Activated T-helper 2 cell treated with anti-CD3 and anti-CD28 coated beads, Interferon-gamma antibody, Interleukin-2, Interleukin-4, amounts not matched to agents 10 μg/mL and 5 μg/mL and 100 μg/mL, durations not matched to agents 14 hours and 24 hours and 36 hours (primary cell): ENCODE measurements at regions not wholly inside any gene's neighbourhood (a gene's known extent, or its start where the extent isn't known, plus 50 kb on each side); places are given as distances from the start of the nearest gene placed in this dataset.

Experiments
- DNase-seq: peaks from one replicate; pipeline ENCODE4 v3.0.0; 2021; ENCODE audit warnings: low spot score
- H3K27ac Mint-ChIP-seq: one replicate; pipeline ENCODE4 v1.8.0; 2021; ENCODE audit warnings: mixed read lengths
- H3K27me3 Mint-ChIP-seq: one replicate; pipeline ENCODE4 v1.8.0; 2021; ENCODE audit warnings: low read depth, mixed read lengths
- H3K36me3 Mint-ChIP-seq: one replicate; pipeline ENCODE4 v1.8.0; 2021; ENCODE audit warnings: low read depth, mixed read lengths
- H3K4me1 Mint-ChIP-seq: one replicate; pipeline ENCODE4 v1.8.0; 2021; ENCODE audit warnings: low read depth, mixed read lengths
- H3K4me3 Mint-ChIP-seq: one replicate; pipeline ENCODE4 v1.8.0; 2021; ENCODE audit warnings: low read depth, mild to moderate bottlenecking, moderate library complexity, mixed read lengths
- H3K9me3 Mint-ChIP-seq: one replicate; pipeline ENCODE4 v1.8.0; 2021; ENCODE audit warnings: mixed read lengths
- intact Hi-C: fragments of 100-400 bp; cut with micrococcal nuclease; formaldehyde crosslinking; loops from one replicate; pipeline ENCODE4 v1.15.1; 2023

- H3K27ac Mint-ChIP-seq = no peak overlapping the region
- no peaks in the 10 kb centered on the region for H3K27me3 Mint-ChIP-seq
- no peaks in the 10 kb centered on the region for H3K9me3 Mint-ChIP-seq
- intact Hi-C loops = no loop called here
- no peak for DNase-seq
- H3K4me1 Mint-ChIP-seq = no peaks in the 10 kb centered on the region
- H3K36me3 Mint-ChIP-seq = no peaks in the 10 kb centered on the region
- H3K4me3 Mint-ChIP-seq = no peak overlapping the region
Measured at GRCh38 chr2:220154304-220154703, 526.9 kb downstream of the SLC4A3 start.

GRCh38 chr2:220157312-220157711 lies 529.9 kb downstream of the SLC4A3 start:
- H3K4me1 Mint-ChIP-seq = no peaks in the 10 kb centered on the region
- no peaks in the 10 kb centered on the region for H3K9me3 Mint-ChIP-seq
- DNase-seq = no peak
- intact Hi-C loops = no loop called here
- H3K27ac Mint-ChIP-seq = no peak overlapping the region
- H3K36me3 Mint-ChIP-seq = no peaks in the 10 kb centered on the region
- H3K27me3 Mint-ChIP-seq = no peaks in the 10 kb centered on the region
- H3K4me3 Mint-ChIP-seq = no peak overlapping the region

- H3K36me3 Mint-ChIP-seq = no peaks in the 10 kb centered on the region
- DNase-seq = no peak
- H3K4me3 Mint-ChIP-seq = no peak overlapping the region
- H3K9me3 Mint-ChIP-seq = no peaks in the 10 kb centered on the region
- no peaks in the 10 kb centered on the region for H3K4me1 Mint-ChIP-seq
- H3K27ac Mint-ChIP-seq = no peak overlapping the region
- no peaks in the 10 kb centered on the region for H3K27me3 Mint-ChIP-seq
- intact Hi-C loops = no loop called here
Measured at GRCh38 chr2:220159738-220160137, 532.3 kb downstream of the SLC4A3 start.

GRCh38 chr2:220162320-220162719 lies 534.9 kb downstream of the SLC4A3 start:
- H3K27ac Mint-ChIP-seq = no peak overlapping the region
- H3K4me1 Mint-ChIP-seq = no peaks in the 10 kb centered on the region
- no peaks in the 10 kb centered on the region for H3K9me3 Mint-ChIP-seq
- no peak overlapping the region for H3K4me3 Mint-ChIP-seq
- no peaks in the 10 kb centered on the region for H3K36me3 Mint-ChIP-seq
- no peaks in the 10 kb centered on the region for H3K27me3 Mint-ChIP-seq
- DNase-seq = no peak
- intact Hi-C loops = no loop called here

GRCh38 chr2:220163486-220163885 lies 536.1 kb downstream of the SLC4A3 start:
- Mint-ChIP-seq H3K4me3 (no peak overlapping the region), H3K36me3 (no peaks in the 10 kb centered on the region), H3K9me3 (no peaks in the 10 kb centered on the region), H3K27ac (no peak overlapping the region), H3K27me3 (no peaks in the 10 kb centered on the region), H3K4me1 (no peaks in the 10 kb centered on the region)
- intact Hi-C loops = no loop called here
- DNase-seq = no peak

GRCh38 chr2:220165401-220165800 lies 538.0 kb downstream of the SLC4A3 start:
- intact Hi-C loops = no loop called here
- Mint-ChIP-seq H3K27ac (no peak overlapping the region), H3K27me3 (no peaks in the 10 kb centered on the region), H3K4me1 (no peaks in the 10 kb centered on the region), H3K36me3 (no peaks in the 10 kb centered on the region), H3K9me3 (no peaks in the 10 kb centered on the region), H3K4me3 (no peak overlapping the region)
- DNase-seq = no peak

- no peaks in the 10 kb centered on the region for H3K36me3 Mint-ChIP-seq
- no peak overlapping the region for H3K4me3 Mint-ChIP-seq
- H3K27me3 Mint-ChIP-seq = no peaks in the 10 kb centered on the region
- H3K4me1 Mint-ChIP-seq = no peaks in the 10 kb centered on the region
- no peak for DNase-seq
- intact Hi-C loops = no loop called here
- no peak overlapping the region for H3K27ac Mint-ChIP-seq
- no peaks in the 10 kb centered on the region for H3K9me3 Mint-ChIP-seq
Measured at GRCh38 chr2:220166616-220167015, 539.2 kb downstream of the SLC4A3 start.

GRCh38 chr2:220167956-220168355 lies 540.5 kb downstream of the SLC4A3 start:
- Mint-ChIP-seq H3K4me1 (no peaks in the 10 kb centered on the region), H3K4me3 (no peak overlapping the region), H3K27me3 (no peaks in the 10 kb centered on the region), H3K27ac (no peak overlapping the region), H3K36me3 (no peaks in the 10 kb centered on the region), H3K9me3 (no peaks in the 10 kb centered on the region)
- intact Hi-C loops = no loop called here
- DNase-seq = no peak

GRCh38 chr2:220168891-220169546 lies 541.6 kb downstream of the SLC4A3 start:
- Mint-ChIP-seq H3K27me3 (no peaks in the 10 kb centered on the region), H3K36me3 (no peaks in the 10 kb centered on the region), H3K4me3 (no peak overlapping the region), H3K4me1 (no peaks in the 10 kb centered on the region), H3K27ac (no peak overlapping the region), H3K9me3 (no peaks in the 10 kb centered on the region)
- intact Hi-C loops = no loop called here
- no peak for DNase-seq

- H3K36me3 Mint-ChIP-seq = no peaks in the 10 kb centered on the region
- no peaks in the 10 kb centered on the region for H3K9me3 Mint-ChIP-seq
- no peak overlapping the region for H3K4me3 Mint-ChIP-seq
- H3K4me1 Mint-ChIP-seq = no peaks in the 10 kb centered on the region
- no peaks in the 10 kb centered on the region for H3K27me3 Mint-ChIP-seq
- no peak overlapping the region for H3K27ac Mint-ChIP-seq
- DNase-seq = no peak
- intact Hi-C loops = no loop called here
Measured at GRCh38 chr2:220174826-220175225, 547.4 kb downstream of the SLC4A3 start.

GRCh38 chr2:220175967-220176366 lies 548.5 kb downstream of the SLC4A3 start:
- Mint-ChIP-seq H3K9me3 (no peaks in the 10 kb centered on the region), H3K36me3 (no peaks in the 10 kb centered on the region), H3K4me3 (no peak overlapping the region), H3K4me1 (no peaks in the 10 kb centered on the region), H3K27ac (no peak overlapping the region), H3K27me3 (no peaks in the 10 kb centered on the region)
- intact Hi-C loops = no loop called here
- DNase-seq = no peak

- H3K27ac Mint-ChIP-seq = no peak overlapping the region
- no peaks in the 10 kb centered on the region for H3K4me1 Mint-ChIP-seq
- DNase-seq = no peak
- no peaks in the 10 kb centered on the region for H3K9me3 Mint-ChIP-seq
- no peak overlapping the region for H3K4me3 Mint-ChIP-seq
- no peaks in the 10 kb centered on the region for H3K27me3 Mint-ChIP-seq
- intact Hi-C loops = no loop called here
- no peaks in the 10 kb centered on the region for H3K36me3 Mint-ChIP-seq
Measured at GRCh38 chr2:220178991-220179695, 551.7 kb downstream of the SLC4A3 start.

GRCh38 chr2:220181165-220181564 lies 553.7 kb downstream of the SLC4A3 start:
- no peak overlapping the region for H3K4me3 Mint-ChIP-seq
- no peaks in the 10 kb centered on the region for H3K27me3 Mint-ChIP-seq
- H3K27ac Mint-ChIP-seq = no peak overlapping the region
- H3K4me1 Mint-ChIP-seq = no peaks in the 10 kb centered on the region
- no peaks in the 10 kb centered on the region for H3K36me3 Mint-ChIP-seq
- H3K9me3 Mint-ChIP-seq = no peaks in the 10 kb centered on the region
- no peak for DNase-seq
- intact Hi-C loops = no loop called here
